Osteoblast (primary cell): ENCODE measurements at regions not wholly inside any gene's neighbourhood (a gene's known extent, or its start where the extent isn't known, plus 50 kb on each side); places are given as distances from the start of the nearest gene placed in this dataset.

Experiments used
- DNase-seq: peaks from one replicate; pipeline ENCODE4 v3.0.0; 2011; ENCODE audit warnings: low spot score, mixed read lengths; ENCODE audit not compliant: insufficient read length; ENCODE audit errors: missing footprints
- H2AFZ ChIP-seq: 2 replicates; pipeline ENCODE4 v1.6.0; 2011; ENCODE audit warnings: mild to moderate bottlenecking, low read length
- H3K27ac ChIP-seq: 2 replicates; pipeline ENCODE4 v1.5.1; 2011; ENCODE audit warnings: mild to moderate bottlenecking, low read depth, low read length, moderate library complexity
- H3K27me3 ChIP-seq: 2 replicates; pipeline ENCODE4 v1.6.0; 2012; ENCODE audit warnings: mild to moderate bottlenecking, control low read depth, inconsistent platforms, low read length, moderate library complexity; ENCODE audit not compliant: insufficient read depth
- H3K36me3 ChIP-seq: 2 replicates; pipeline ENCODE4 v1.5.1; 2011; ENCODE audit warnings: mild to moderate bottlenecking, low read length, control low read depth, moderate library complexity; ENCODE audit not compliant: insufficient read depth
- H3K4me1 ChIP-seq: 2 replicates; pipeline ENCODE4 v1.5.1; 2011; ENCODE audit warnings: mild to moderate bottlenecking, low read length, control low read depth, moderate library complexity; ENCODE audit not compliant: insufficient read depth
- H3K4me2 ChIP-seq: 2 replicates; pipeline ENCODE4 v1.6.0; 2011; ENCODE audit warnings: mild to moderate bottlenecking, low read length; ENCODE audit not compliant: insufficient read depth
- H3K4me3 ChIP-seq: fragments of 200-600 bp; sonication (generic); 3 replicates; pipeline ENCODE4 v1.5.1; 2012; ENCODE audit warnings: mild to moderate bottlenecking, low read length, inconsistent platforms; ENCODE audit not compliant: insufficient read depth
- H3K79me2 ChIP-seq: 2 replicates; pipeline ENCODE4 v1.6.0; 2012; ENCODE audit warnings: mild to moderate bottlenecking, low read length, control low read depth, inconsistent platforms; ENCODE audit not compliant: insufficient read depth
- H3K9me3 ChIP-seq: 2 replicates; pipeline ENCODE4 v1.5.1; 2011; ENCODE audit warnings: low read depth, low read length, control low read depth
- H4K20me1 ChIP-seq: 2 replicates; pipeline ENCODE4 v1.6.0; 2012; ENCODE audit warnings: mild to moderate bottlenecking, low read length, control low read depth; ENCODE audit not compliant: insufficient read depth
- CTCF ChIP-seq: IDR thresholded peaks from 2 replicates; pipeline ENCODE4 v1.5.1; 2011; ENCODE audit warnings: mild to moderate bottlenecking, low read depth, low read length, moderate library complexity; ENCODE audit errors: extremely low read depth

GRCh38 chr6:112450663-112451062, 103.5 kb downstream of the RFPL4B start:
- no peak for DNase-seq
- Histone ChIP-seq H3K27ac (no peak overlapping the region), H3K27me3 (no peaks in the 10 kb centered on the region), H3K79me2 (no peaks in the 10 kb centered on the region), H2AFZ (no peak overlapping the region), H3K4me1 (no peaks in the 10 kb centered on the region), H4K20me1 (no peaks in the 10 kb centered on the region), H3K9me3 (peaks cover 3% of the 10 kb centered on the region), H3K36me3 (no peaks in the 10 kb centered on the region), H3K4me2 (no peak overlapping the region), H3K4me3 (no peak overlapping the region)
- TF ChIP-seq CTCF: no peak

- no peaks in the 10 kb centered on the region for H3K79me2 ChIP-seq
- no peaks in the 10 kb centered on the region for H4K20me1 ChIP-seq
- no peak for TF ChIP-seq CTCF
- no peaks in the 10 kb centered on the region for H3K27me3 ChIP-seq
- H3K27ac ChIP-seq: no peak overlapping the region
- H2AFZ ChIP-seq: no peak overlapping the region
- no peak for DNase-seq
- no peak overlapping the region for H3K4me2 ChIP-seq
- peaks cover 4% of the 10 kb centered on the region for H3K4me1 ChIP-seq
- no peaks in the 10 kb centered on the region for H3K36me3 ChIP-seq
- H3K9me3 ChIP-seq: no peaks in the 10 kb centered on the region
- no peak overlapping the region for H3K4me3 ChIP-seq
Observed at GRCh38 chr6:112457886-112458285, 110.8 kb downstream of the RFPL4B start.

DNA sequence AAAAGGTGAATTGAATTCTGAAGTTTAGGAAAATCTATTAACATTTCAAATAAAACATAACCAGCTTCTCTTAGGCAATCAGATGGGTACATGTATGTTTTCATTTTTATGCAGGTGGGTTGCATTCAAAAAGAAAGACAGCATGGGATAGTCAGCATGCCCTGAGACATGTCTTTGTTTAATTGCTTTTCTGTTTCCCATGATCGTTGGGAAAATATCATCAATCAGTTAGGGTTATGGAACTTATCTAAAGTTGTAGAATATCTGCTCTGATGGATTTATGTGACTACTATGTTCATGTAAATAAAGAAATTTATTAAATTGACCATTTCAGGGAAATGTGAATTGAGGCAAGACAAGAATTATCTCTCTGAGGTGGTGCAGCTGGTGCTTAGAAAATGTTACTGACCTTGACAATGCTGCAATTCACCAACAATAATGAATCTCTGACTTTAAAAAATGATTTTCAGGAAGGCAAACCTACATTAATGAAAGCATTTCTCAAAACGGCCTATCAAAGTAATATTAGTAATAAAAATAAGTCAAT, 112.7 kb downstream of the RFPL4B start:
- no peaks in the 10 kb centered on the region for H4K20me1 ChIP-seq
- H3K36me3 ChIP-seq: no peaks in the 10 kb centered on the region
- H3K4me1 ChIP-seq: peaks cover 4% of the 10 kb centered on the region
- H3K27me3 ChIP-seq: no peaks in the 10 kb centered on the region
- H2AFZ ChIP-seq: no peak overlapping the region
- no peak for DNase-seq
- no peak overlapping the region for H3K27ac ChIP-seq
- no peaks in the 10 kb centered on the region for H3K79me2 ChIP-seq
- H3K4me3 ChIP-seq: no peak overlapping the region
- TF ChIP-seq CTCF: no peak
- H3K4me2 ChIP-seq: no peak overlapping the region
- no peaks in the 10 kb centered on the region for H3K9me3 ChIP-seq

DNA sequence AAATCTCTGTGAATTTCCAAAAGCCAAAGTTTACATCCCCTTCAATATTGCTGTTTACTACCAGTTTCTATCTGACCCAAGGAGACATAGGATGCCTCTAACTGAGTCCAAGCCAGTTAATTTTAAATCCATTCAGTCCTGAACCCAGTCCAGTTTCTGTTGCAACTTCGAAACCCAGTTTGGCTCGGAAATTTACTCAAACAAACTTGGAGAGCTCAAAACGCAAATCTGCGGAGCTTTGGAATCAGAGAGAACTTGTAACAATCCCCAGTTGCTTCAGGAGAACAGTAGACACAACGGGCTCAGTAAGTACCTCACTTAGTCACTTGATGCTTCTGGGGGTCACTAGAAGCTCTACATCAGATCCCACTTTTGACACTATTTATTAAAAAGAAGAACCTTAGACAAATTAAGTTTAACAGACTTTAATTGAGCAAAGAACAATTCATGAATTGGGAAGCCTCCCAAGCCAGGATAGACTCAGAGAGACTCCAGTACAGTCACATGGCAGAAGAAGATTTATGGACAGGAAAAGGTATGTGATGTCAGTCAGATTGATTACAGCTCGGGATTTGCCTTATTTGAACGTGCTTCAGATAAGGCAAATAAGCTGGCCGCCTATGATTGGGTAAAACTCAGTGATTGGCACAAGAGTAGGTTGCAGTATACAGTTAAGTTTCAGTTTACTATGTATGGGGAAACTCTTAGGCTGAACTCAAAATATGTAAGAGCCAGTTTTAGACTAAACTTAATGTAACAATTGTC, 118.0 kb downstream of the RFPL4B start:
- TF ChIP-seq CTCF: no peak
- Histone ChIP-seq H3K36me3 (no peaks in the 10 kb centered on the region), H3K4me3 (no peak overlapping the region), H4K20me1 (no peaks in the 10 kb centered on the region), H3K4me1 (peaks cover 13% of the 10 kb centered on the region), H3K27ac (no peak overlapping the region), H3K4me2 (no peak overlapping the region), H3K79me2 (no peaks in the 10 kb centered on the region), H3K27me3 (no peaks in the 10 kb centered on the region), H2AFZ (no peak overlapping the region), H3K9me3 (no peaks in the 10 kb centered on the region)
- DNase-seq: no peak
